SH-SY5Y (cell line): ENCODE measurements at regions not wholly inside any gene's neighbourhood (a gene's known extent, or its start where the extent isn't known, plus 50 kb on each side); places are given as distances from the start of the nearest gene placed in this dataset.

Experiments used
- GATA2 ChIP-seq: IDR thresholded peaks from 2 replicates; pipeline ENCODE4 v1.6.1; 2011; ENCODE audit warnings: mild to moderate bottlenecking, low read depth, low read length
- GATA3 ChIP-seq: IDR thresholded peaks from 2 replicates; pipeline ENCODE4 v1.6.1; 2011; ENCODE audit warnings: low read depth, mild to moderate bottlenecking, low read length, moderate library complexity

- TF ChIP-seq GATA2 (no peak), GATA3 (no peak)
Observed at GRCh38 chr3:76463501-76463900, 576.4 kb upstream of the ROBO2 start.
